ENCODE measurements at regions not wholly inside any gene's neighbourhood (a gene's known extent, or its start where the extent isn't known, plus 50 kb on each side); places are given as distances from the start of the nearest gene placed in this dataset.

DNA sequence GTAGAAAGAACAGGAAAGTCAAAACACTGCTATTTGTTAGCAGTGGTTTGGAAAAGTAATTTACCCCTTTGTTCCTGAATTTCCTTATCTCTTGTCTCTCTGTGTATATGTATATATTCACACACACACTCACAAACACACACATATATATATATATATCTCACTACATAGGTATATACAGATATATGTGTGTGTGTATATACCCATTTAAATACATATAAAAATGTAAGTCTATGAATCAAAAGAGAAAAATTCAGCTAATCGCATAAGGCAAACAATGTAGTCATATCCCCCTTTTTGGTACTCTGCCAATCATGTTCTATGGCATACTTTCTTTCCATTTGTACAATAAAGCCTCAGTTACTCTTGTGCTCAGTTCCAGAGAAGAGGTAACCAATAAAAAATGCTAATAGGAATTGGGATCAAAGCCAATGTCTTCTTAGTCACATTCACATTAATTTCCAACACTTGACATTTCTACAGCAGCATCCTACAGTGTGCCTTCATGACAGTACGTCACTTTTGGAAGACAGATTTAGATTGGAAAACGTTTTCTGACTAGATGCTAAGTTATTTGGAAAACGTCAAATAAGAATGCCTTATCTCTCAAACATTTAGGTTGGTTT lies 94.6 kb downstream of the MC4R start:
- 22 to 45% (median 37%) methylated on average over 4 of the region's 4 CpGs for WGBS, 3 donors
- no peak overlapping the region for H3K27ac ChIP-seq
- H3K36me3 ChIP-seq (ENCODE audit: insufficient read depth in 1 of 2, low read depth in 1 of 2) = no peaks in the 10 kb centered on the region
- no peak overlapping the region for H3K4me3 ChIP-seq
- no peak for DNase-seq
- peaks cover 5% of the 10 kb centered on the region for H3K9me3 ChIP-seq
- TF ChIP-seq, protein P1, sequence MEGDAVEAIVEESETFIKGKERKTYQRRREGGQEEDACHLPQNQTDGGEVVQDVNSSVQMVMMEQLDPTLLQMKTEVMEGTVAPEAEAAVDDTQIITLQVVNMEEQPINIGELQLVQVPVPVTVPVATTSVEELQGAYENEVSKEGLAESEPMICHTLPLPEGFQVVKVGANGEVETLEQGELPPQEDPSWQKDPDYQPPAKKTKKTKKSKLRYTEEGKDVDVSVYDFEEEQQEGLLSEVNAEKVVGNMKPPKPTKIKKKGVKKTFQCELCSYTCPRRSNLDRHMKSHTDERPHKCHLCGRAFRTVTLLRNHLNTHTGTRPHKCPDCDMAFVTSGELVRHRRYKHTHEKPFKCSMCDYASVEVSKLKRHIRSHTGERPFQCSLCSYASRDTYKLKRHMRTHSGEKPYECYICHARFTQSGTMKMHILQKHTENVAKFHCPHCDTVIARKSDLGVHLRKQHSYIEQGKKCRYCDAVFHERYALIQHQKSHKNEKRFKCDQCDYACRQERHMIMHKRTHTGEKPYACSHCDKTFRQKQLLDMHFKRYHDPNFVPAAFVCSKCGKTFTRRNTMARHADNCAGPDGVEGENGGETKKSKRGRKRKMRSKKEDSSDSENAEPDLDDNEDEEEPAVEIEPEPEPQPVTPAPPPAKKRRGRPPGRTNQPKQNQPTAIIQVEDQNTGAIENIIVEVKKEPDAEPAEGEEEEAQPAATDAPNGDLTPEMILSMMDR (IDR thresholded peaks at IDR 0.05) = no peak
- ATAC-seq = no peak
- H3K27me3 ChIP-seq (ENCODE audit: insufficient read depth in 3 of 3, low read length in 2 of 3) = no peaks in the 10 kb centered on the region
- intact Hi-C loops (cut with DNase I) = no loop called here
- H3K4me1 ChIP-seq = no peaks in the 10 kb centered on the region

DNA sequence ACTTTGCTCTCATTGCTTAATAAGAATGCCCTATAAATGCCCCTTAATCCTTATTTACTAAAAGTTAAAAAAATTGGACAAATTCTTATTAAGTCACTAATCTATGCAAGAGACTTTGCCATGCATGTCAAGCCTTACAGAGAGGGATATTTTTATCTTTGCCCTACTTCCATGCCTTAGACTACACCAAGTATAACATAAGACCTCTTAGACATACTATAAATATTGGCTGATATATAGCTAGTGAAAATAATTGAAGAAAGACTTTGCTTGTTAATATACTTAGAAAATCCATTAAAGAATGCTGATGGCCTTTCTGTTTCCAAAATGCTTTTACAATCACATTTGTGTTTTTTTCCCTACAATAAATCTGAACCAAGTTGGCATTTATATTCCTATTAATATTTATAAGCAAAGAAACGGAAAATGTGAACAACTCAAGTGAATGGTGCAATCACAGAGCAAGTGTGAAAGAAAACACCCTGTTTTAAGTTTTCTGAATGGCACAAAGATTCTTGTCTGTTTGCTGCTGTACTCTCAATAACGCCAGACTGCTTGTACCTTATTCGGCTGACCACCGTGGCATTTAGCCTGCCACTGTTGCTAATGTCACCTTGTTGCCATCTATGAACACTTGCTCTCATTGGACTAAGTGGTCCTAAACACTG lies 105.0 kb downstream of the MC4R start:
- Histone ChIP-seq H3K4me1 (no peaks in the 10 kb centered on the region), H3K27me3 (ENCODE audit: insufficient read depth in 3 of 3, low read length in 2 of 3) (no peaks in the 10 kb centered on the region), H3K36me3 (ENCODE audit: insufficient read depth in 1 of 2, low read depth in 1 of 2) (no peaks in the 10 kb centered on the region), H3K4me3 (no peak overlapping the region), H3K9me3 (no peaks in the 10 kb centered on the region), H3K27ac (no peak overlapping the region)
- WGBS, 3 donors = 32 to 58% (median 37%) methylated on average over 4 of the region's 4 CpGs
- TF ChIP-seq, protein P1 (IDR thresholded peaks at IDR 0.05) = no peak
- intact Hi-C loops (cut with DNase I) = no loop called here
- ATAC-seq (no peak), DNase-seq (no peak)

DNA sequence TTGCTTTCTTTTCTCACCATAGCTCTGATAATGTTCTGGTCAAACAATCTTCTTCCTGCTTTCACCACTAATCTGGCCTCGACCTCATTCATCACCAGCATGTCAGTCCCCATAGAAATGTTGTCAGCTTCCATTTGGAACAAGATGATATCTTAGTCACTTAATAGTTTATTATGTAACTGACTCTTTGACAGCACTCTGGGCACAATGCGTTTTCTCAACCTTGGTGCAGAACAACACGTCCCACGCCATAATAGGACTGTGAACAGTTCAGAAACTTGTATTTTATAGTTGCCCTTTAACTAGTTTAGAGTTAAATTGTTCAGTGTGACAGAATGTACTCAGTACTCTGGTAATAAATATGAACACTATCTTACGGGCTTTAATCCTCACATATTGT lies 106.0 kb downstream of the MC4R start:
- no peak for DNase-seq
- Histone ChIP-seq H3K27me3 (ENCODE audit: insufficient read depth in 3 of 3, low read length in 2 of 3) (no peaks in the 10 kb centered on the region), H3K9me3 (no peaks in the 10 kb centered on the region), H3K4me3 (no peak overlapping the region), H3K4me1 (no peaks in the 10 kb centered on the region), H3K27ac (no peak overlapping the region), H3K36me3 (ENCODE audit: insufficient read depth in 1 of 2, low read depth in 1 of 2) (no peaks in the 10 kb centered on the region)
- TF ChIP-seq, protein P1 (IDR thresholded peaks at IDR 0.05) = no peak
- ATAC-seq = no peak
- intact Hi-C loops (cut with DNase I) = no loop called here
- WGBS, 3 donors = 60 to 69% (median 63%) methylated on average over 5 of the region's 5 CpGs

DNA sequence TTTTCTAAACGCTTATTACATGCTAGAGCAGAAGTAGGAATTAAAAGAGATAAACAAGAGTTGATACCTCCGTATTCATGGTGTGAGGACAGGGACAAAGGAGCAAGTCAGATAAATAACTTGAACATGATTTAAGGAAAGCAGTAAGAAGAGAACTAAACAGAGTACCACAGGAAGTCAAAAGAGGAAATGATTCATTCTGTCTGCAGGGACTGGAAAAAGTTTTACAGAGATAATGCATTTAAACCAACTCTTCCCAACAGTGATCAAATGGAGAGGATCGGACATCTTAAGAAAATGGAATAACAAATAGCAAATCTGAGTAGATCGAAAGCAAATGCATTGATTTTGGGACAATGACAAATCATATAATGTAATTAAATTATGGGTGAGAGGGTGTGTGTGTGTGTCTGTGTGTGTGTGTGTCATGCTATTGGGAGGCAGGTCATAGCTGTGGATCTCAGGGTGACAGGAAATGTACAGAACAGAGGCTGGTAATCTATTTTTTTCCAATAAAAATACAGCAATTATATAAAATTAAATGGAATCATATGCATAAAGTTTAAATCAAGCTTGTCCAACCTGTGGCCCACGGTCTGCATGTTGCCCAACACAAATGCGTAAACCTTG lies 113.4 kb downstream of the MC4R start:
- ATAC-seq = no peak
- H3K4me3 ChIP-seq = no peak overlapping the region
- no peak overlapping the region for H3K27ac ChIP-seq
- intact Hi-C loops (cut with DNase I) = no loop called here
- no peaks in the 10 kb centered on the region for H3K27me3 ChIP-seq (ENCODE audit: insufficient read depth in 3 of 3, low read length in 2 of 3)
- H3K4me1 ChIP-seq = no peaks in the 10 kb centered on the region
- DNase-seq = no peak
- no peaks in the 10 kb centered on the region for H3K36me3 ChIP-seq (ENCODE audit: insufficient read depth in 1 of 2, low read depth in 1 of 2)
- no peaks in the 10 kb centered on the region for H3K9me3 ChIP-seq
- WGBS, 3 donors = 87 to 89% (median 87%) methylated on average over 6 of the region's 6 CpGs
- TF ChIP-seq, protein P1 (IDR thresholded peaks at IDR 0.05) = no peak

Data from psoas muscle (tissue), 7 donors.